NCI-H82 (cell line): ENCODE measurements at regions not wholly inside any gene's neighbourhood (a gene's known extent, or its start where the extent isn't known, plus 50 kb on each side); places are given as distances from the start of the nearest gene placed in this dataset.

Experiments used
- DNase-seq: peaks from one replicate; lab custom pipeline; 2025; lab: John Stamatoyannopoulos, UW

- no peak for DNase-seq
These were observed 102.2 kb upstream of the IRX6 start for GRCh38 chr16:55221836-55222235.

GRCh38 chr16:55222486-55222885 lies 101.5 kb upstream of the IRX6 start:
- peak; percentile 11 for DNase-seq

- DNase-seq: no peak
These were observed 97.9 kb upstream of the IRX6 start for GRCh38 chr16:55225972-55226542.

GRCh38 chr16:55232822-55233221 lies 91.2 kb upstream of the IRX6 start:
- no peak for DNase-seq

- DNase-seq: no peak
These were observed 90.5 kb upstream of the IRX6 start for GRCh38 chr16:55233464-55233863.

GRCh38 chr16:55236655-55237054 lies 87.3 kb upstream of the IRX6 start:
- DNase-seq: no peak

GRCh38 chr16:55239723-55240122 lies 84.3 kb upstream of the IRX6 start:
- DNase-seq: no peak

- no peak for DNase-seq
These were observed 83.1 kb upstream of the IRX6 start for GRCh38 chr16:55240888-55241287.

- peak; percentile 17 for DNase-seq
These were observed 81.3 kb upstream of the IRX6 start for GRCh38 chr16:55242667-55243066.

- DNase-seq: no peak
These were observed 75.9 kb upstream of the IRX6 start for GRCh38 chr16:55248058-55248457.

- no peak for DNase-seq
These were observed 75.5 kb upstream of the IRX6 start for GRCh38 chr16:55248494-55248893.

- no peak for DNase-seq
These were observed 74.6 kb upstream of the IRX6 start for GRCh38 chr16:55249361-55249760.

- DNase-seq: no peak
These were observed 74.1 kb upstream of the IRX6 start for GRCh38 chr16:55249936-55250335.

GRCh38 chr16:55250701-55251100 lies 73.3 kb upstream of the IRX6 start:
- DNase-seq: no peak

GRCh38 chr16:55251151-55251550 lies 72.9 kb upstream of the IRX6 start:
- no peak for DNase-seq

GRCh38 chr16:55252577-55252976 lies 71.4 kb upstream of the IRX6 start:
- DNase-seq: no peak

GRCh38 chr16:55253987-55254386 lies 70.0 kb upstream of the IRX6 start:
- DNase-seq: no peak

GRCh38 chr16:55255733-55256282 lies 68.2 kb upstream of the IRX6 start:
- no peak for DNase-seq

GRCh38 chr16:55256412-55257016 lies 67.5 kb upstream of the IRX6 start:
- DNase-seq: no peak

- DNase-seq: peak; percentile 73
These were observed 65.9 kb upstream of the IRX6 start for GRCh38 chr16:55257966-55258613.

GRCh38 chr16:55261301-55261700 lies 62.7 kb upstream of the IRX6 start:
- no peak for DNase-seq

GRCh38 chr16:55263271-55264250 lies 60.4 kb upstream of the IRX6 start:
- no peak for DNase-seq
